ENCODE measurements at regions not wholly inside any gene's neighbourhood (a gene's known extent, or its start where the extent isn't known, plus 50 kb on each side); places are given as distances from the start of the nearest gene placed in this dataset.

- DNase-seq (ENCODE audit: low read depth, low spot score) = no peak
Measured at GRCh38 chr16:48836067-48836466, 226.1 kb upstream of the N4BP1 start.

GRCh38 chr16:48834576-48834975, 224.6 kb upstream of the N4BP1 start:
- no peak for DNase-seq (ENCODE audit: low read depth, low spot score)

- no peak for DNase-seq (ENCODE audit: low read depth, low spot score)
Measured at GRCh38 chr16:48833461-48833860, 223.5 kb upstream of the N4BP1 start.

DNA sequence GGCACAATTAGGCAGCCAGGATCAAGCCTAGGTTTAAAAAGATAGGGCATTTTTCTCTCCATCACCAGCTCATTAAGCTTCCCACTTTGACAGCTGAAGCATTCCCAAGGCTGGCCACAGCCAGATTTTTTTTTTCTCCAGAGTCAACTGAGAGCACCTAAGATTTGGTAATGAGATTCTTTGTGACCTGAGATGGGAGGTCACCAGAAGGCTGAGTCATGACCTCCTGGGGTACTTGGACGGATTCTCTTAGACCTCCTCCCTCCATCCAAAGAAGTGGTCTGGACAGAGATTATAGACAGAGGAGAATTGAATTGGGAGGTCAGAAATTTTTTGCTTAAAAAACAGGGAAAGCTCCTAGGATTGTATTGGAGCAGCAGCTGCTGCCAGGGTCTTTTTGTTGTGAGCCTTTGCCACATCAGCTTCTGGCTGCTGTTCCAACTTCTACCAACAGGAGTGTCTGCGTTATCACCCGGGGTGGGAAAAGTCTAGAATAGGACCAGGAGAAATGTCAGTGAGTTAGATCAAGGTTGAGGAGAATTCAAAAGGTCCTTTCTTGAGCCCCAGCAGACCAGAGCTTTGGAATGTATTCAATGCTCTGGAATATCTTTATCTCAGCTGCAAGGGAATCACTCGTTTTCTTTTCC, 221.2 kb upstream of the N4BP1 start:
- DNase-seq (ENCODE audit: low read depth, low spot score) = no peak

- no peak for DNase-seq (ENCODE audit: low read depth, low spot score)
Measured at GRCh38 chr16:48829336-48830310, 219.6 kb upstream of the N4BP1 start.

DNA sequence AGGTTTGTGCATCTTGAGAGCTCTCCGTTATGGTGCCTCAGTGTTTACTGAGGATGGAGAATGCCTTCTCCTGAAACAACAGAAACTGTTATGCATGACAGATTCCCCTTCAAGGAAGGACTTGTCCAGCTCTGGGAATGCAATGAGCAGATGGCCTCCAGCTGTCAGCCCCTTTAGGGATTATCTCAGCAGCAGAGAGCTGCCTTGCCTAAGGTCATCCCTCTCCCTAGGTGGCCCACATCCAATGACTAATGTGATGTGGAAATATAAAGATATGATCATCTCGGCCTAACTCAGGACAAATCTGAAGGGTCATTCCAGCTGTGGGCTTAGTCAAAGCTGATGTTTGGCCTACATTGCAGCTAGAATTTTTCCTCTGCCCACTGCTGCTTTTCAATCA, 214.3 kb upstream of the N4BP1 start:
- no peak for DNase-seq (ENCODE audit: low read depth, low spot score)

- no peak for DNase-seq (ENCODE audit: low read depth, low spot score)
Measured at GRCh38 chr16:48822431-48822830, 212.5 kb upstream of the N4BP1 start.

- no peak for DNase-seq (ENCODE audit: low read depth, low spot score)
Measured at GRCh38 chr16:48820379-48820778, 210.4 kb upstream of the N4BP1 start.

DNA sequence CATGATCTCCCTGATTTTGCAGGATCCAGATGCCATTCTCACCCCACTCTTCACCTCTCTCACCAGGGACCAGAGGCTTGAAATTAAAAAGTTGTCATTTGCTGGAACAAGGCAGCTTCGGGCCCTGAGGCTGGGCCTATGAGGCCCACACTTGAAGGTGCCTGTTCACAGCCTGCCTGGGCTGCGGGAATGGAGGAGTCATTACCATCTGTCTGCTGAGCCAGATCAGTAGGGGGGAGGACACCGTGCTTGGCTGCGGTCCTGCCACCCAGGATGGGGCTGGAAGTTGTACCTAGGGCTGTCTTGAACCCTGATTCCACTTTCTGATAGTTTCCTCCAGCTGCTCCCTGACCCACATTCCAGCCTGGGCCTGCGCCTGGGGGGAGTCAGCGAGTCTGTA, 208.3 kb upstream of the N4BP1 start:
- DNase-seq (ENCODE audit: low read depth, low spot score) = no peak

GRCh38 chr16:48817032-48817431, 207.1 kb upstream of the N4BP1 start:
- no peak for DNase-seq (ENCODE audit: low read depth, low spot score)

GRCh38 chr16:48816393-48816792, 206.4 kb upstream of the N4BP1 start:
- DNase-seq (ENCODE audit: low read depth, low spot score) = no peak

GRCh38 chr16:48814994-48815393, 205.0 kb upstream of the N4BP1 start:
- no peak for DNase-seq (ENCODE audit: low read depth, low spot score)

GRCh38 chr16:48813485-48813884, 203.5 kb upstream of the N4BP1 start:
- DNase-seq (ENCODE audit: low read depth, low spot score) = no peak

- no peak for DNase-seq (ENCODE audit: low read depth, low spot score)
Measured at GRCh38 chr16:48812856-48813255, 202.9 kb upstream of the N4BP1 start.

DNA sequence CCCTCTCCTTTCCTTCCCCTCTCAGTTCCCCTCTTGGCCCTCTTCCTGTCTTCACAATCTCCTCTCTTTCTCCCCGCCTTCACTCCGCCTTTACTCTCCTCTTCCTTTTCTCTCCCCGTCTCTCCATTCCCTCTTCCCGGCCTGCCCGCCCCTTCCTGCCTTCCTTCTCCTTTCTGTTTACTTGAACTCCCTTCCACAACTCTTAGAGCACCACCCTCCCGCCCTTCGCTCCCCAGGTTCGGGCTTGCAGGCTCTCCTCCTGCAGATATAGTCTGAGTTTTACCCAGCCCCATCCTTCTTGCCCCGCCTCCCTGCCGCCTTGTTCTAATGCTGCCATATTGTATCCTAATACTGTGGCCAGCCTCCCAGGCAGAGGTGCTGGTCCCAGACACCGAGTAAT, 201.5 kb upstream of the N4BP1 start:
- no peak for DNase-seq (ENCODE audit: low read depth, low spot score)

GRCh38 chr16:48810803-48811453, 200.9 kb upstream of the N4BP1 start:
- DNase-seq (ENCODE audit: low read depth, low spot score) = no peak

- no peak for DNase-seq (ENCODE audit: low read depth, low spot score)
Measured at GRCh38 chr16:48810436-48810802, 200.4 kb upstream of the N4BP1 start.

DNA sequence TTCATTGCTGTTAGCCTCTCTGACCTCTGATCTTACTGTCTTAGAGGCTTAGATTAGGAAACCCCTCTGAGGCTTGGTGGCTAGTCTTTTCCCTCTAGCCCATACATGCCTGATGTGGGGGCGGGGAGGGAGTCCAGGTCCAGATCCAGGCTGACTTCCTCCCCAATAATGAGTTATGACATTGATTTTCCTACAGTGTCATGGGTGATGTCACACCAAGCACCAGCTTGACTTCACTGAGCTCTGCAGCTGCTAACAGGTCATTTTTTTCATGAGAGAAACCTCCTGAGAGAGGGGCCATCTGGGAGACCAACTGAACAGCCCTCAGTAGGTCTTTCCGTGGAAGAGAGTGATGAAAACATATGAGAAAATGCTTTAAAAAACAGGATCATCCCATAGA, 180.2 kb upstream of the N4BP1 start:
- no peak for DNase-seq (ENCODE audit: low read depth, low spot score)

- DNase-seq (ENCODE audit: low read depth, low spot score) = no peak
Measured at GRCh38 chr16:48788475-48788874, 178.5 kb upstream of the N4BP1 start.

DNA sequence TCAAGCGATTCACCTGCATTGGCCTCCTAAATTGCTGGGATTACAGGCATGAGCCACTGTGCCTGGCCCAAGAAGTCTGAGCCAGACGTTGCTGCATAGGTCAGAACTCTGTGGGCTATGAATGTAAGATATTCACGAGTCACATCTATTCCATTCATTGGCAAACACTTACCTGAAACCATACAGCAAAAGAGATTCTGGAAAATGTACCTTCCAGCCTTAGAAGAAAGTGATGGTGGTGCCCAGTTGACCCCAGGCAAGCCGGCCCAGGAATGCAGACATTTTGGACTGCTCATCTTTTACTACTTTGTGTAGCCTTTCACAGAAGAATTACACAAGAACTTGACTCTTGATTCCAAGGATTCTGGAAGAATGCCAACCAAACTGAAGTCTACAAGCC, 135.6 kb upstream of the N4BP1 start:
- no peak for DNase-seq (ENCODE audit: low read depth, low spot score)

- no peak for DNase-seq (ENCODE audit: low read depth, low spot score)
Measured at GRCh38 chr16:48740964-48741363, 131.0 kb upstream of the N4BP1 start.

DNA sequence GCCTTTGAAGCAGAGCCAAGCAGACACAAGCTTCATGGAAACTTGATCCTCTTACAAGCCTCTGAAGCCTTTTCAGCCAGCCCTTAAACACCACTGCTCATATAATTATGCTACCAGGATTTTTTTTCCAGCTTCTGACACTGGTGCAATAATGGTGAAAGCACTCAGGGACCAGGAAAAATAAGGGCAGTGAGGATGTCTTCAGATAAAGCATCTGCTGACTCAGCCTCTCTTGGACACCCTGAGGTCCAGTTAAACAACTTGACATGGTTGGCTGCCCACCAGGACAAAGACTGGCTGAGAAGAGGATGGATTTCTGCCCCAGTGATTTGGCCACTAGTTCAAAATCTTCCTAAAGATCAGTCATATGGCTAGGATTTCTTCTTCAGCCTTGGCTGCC, 124.2 kb upstream of the N4BP1 start:
- no peak for DNase-seq (ENCODE audit: low read depth, low spot score)

DNA sequence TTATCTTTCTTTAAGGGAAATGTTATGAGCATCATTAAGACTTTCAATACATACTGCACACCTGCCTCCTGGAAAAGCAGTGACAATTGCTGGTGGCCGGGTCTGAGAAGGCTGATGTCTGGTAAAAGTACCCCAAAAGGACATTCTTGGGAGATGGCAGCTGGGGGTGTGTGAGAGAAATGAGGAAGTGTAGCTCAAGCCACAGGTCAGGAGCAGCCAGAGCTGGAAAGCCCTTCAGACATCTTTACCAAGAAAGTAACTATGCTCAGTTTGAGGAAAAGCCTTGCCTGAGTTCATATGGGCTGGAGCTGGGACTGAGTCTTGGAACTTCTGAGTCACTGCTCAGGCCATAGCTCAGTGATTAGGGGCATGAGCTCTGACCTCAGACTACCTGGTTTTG, 94.7 kb upstream of the N4BP1 start:
- no peak for DNase-seq (ENCODE audit: low read depth, low spot score)

All from iPS DF 19.7 (cell line).